ENCODE measurements at regions not wholly inside any gene's neighbourhood (a gene's known extent, or its start where the extent isn't known, plus 50 kb on each side); places are given as distances from the start of the nearest gene placed in this dataset.
A peak's percentile ranks its signal among the peaks of the same experiment; 100 is the strongest.
"Not testable (repeated sequence)": the region's sequence is repeated elsewhere in the genome, so short reads cannot be mapped to it uniquely, and the experiment has no call there.

- DNase-seq: no peak
Observed at GRCh38 chrX:121733514-121733913, 686.1 kb downstream of the GLUD2 start.

- no peak for DNase-seq
Observed at GRCh38 chrX:121746105-121746504, 698.7 kb downstream of the GLUD2 start.

- not testable (repeated sequence) for DNase-seq
Observed at GRCh38 chrX:121753602-121754001, 706.2 kb downstream of the GLUD2 start.

GRCh38 chrX:121754301-121754700, 706.9 kb downstream of the GLUD2 start:
- DNase-seq: no peak

GRCh38 chrX:121755541-121755940, 708.1 kb downstream of the GLUD2 start:
- no peak for DNase-seq

GRCh38 chrX:121761845-121762244, 714.4 kb downstream of the GLUD2 start:
- DNase-seq: no peak

- DNase-seq: no peak
Observed at GRCh38 chrX:121763671-121764070, 716.3 kb downstream of the GLUD2 start.

- not testable (repeated sequence) for DNase-seq
Observed at GRCh38 chrX:121768210-121768609, 720.8 kb downstream of the GLUD2 start.

- peak; percentile 27 for DNase-seq
Observed at GRCh38 chrX:121781991-121782390, 734.6 kb downstream of the GLUD2 start.

- DNase-seq: no peak
Observed at GRCh38 chrX:121782544-121782943, 735.1 kb downstream of the GLUD2 start.

GRCh38 chrX:121782976-121783375, 735.6 kb downstream of the GLUD2 start:
- DNase-seq: no peak

- DNase-seq: no peak
Observed at GRCh38 chrX:121802881-121803412, 755.5 kb downstream of the GLUD2 start.

- DNase-seq: no peak
Observed at GRCh38 chrX:121823406-121823805, 776.0 kb downstream of the GLUD2 start.

- no peak for DNase-seq
Observed at GRCh38 chrX:121831601-121832000, 784.2 kb downstream of the GLUD2 start.

- DNase-seq: no peak
Observed at GRCh38 chrX:121832446-121832845, 785.0 kb downstream of the GLUD2 start.

GRCh38 chrX:121836000-121836399, 788.6 kb downstream of the GLUD2 start:
- no peak for DNase-seq

- DNase-seq: no peak
Observed at GRCh38 chrX:121851033-121851432, 803.6 kb downstream of the GLUD2 start.

- DNase-seq: no peak
Observed at GRCh38 chrX:121853762-121854613, 806.6 kb downstream of the GLUD2 start.

- no peak for DNase-seq
Observed at GRCh38 chrX:121854614-121854911, 807.2 kb downstream of the GLUD2 start.

- no peak for DNase-seq
Observed at GRCh38 chrX:121858867-121859647, 811.6 kb downstream of the GLUD2 start.

- DNase-seq: no peak
Observed at GRCh38 chrX:121863976-121864375, 816.6 kb downstream of the GLUD2 start.

- peak; percentile 2 for DNase-seq
Observed at GRCh38 chrX:121864561-121864960, 817.2 kb downstream of the GLUD2 start.

GRCh38 chrX:121869876-121870477, 822.6 kb downstream of the GLUD2 start:
- DNase-seq: no peak

GRCh38 chrX:121871122-121871521, 823.7 kb downstream of the GLUD2 start:
- DNase-seq: no peak
